ENCODE measurements at regions not wholly inside any gene's neighbourhood (a gene's known extent, or its start where the extent isn't known, plus 50 kb on each side); places are given as distances from the start of the nearest gene placed in this dataset.
"Not testable (repeated sequence)": the region's sequence is repeated elsewhere in the genome, so short reads cannot be mapped to it uniquely, and the experiment has no call there.

GRCh38 chr20:57106692-57107091, 159.7 kb downstream of the BMP7 start:
- no peak for DNase-seq
- H3K27me3 ChIP-seq = no peaks in the 10 kb centered on the region
- no peak overlapping the region for H3K4me3 ChIP-seq
- H3K4me1 ChIP-seq = no peaks in the 10 kb centered on the region
- H3K27ac ChIP-seq = no peak overlapping the region
- intact Hi-C loops (cut with DNase I) = no loop called here
- ATAC-seq = no peak
- H3K9me3 ChIP-seq = no peaks in the 10 kb centered on the region
- no peaks in the 10 kb centered on the region for H3K36me3 ChIP-seq
- no peak for TF ChIP-seq CTCF (IDR thresholded peaks at IDR 0.05)

DNA sequence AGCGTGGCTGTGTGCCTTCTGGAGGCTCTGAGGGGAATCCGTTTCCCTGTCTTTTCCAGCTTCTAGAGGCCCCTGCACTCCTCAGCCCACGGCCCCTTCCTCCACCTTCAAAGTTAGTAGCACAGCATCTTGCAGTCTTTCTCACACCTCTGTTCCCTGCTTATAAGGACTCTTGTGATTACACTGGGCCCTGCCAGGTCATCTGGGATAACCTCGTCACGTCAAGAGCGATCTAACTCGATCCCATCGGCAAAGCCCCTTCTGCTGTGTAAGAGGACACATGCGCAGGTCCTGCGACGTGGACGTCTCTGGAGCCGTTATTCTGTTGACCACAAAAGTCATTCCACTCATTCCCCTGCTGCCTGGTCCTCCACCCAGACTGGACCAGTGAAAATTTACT, 159.2 kb downstream of the BMP7 start:
- H3K27me3 ChIP-seq = no peaks in the 10 kb centered on the region
- no peaks in the 10 kb centered on the region for H3K9me3 ChIP-seq
- H3K4me1 ChIP-seq = no peaks in the 10 kb centered on the region
- DNase-seq (no peak), ATAC-seq (no peak)
- H3K27ac ChIP-seq = no peak overlapping the region
- no peak for TF ChIP-seq CTCF (IDR thresholded peaks at IDR 0.05)
- H3K36me3 ChIP-seq = no peaks in the 10 kb centered on the region
- H3K4me3 ChIP-seq = no peak overlapping the region
- intact Hi-C loops (cut with DNase I) = no loop called here

DNA sequence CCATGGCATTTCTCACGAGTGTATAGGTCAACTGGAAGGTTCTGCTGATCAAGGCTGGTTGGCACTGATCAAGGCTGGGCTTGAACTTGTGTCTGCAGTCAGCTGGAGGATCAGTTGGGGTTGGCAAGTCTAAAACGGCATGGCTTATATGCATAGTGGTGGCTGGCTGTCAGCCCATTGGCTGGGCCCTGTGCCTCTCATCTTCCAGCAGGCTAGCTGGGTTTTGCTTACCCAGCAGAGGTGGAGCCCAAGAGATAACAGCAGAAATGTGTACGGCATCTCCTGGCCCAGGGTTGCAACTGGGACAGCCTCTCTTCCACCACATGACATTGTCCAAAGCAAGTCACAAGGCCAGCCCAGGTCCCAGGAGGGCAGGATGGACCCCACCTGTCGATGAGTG, 158.2 kb downstream of the BMP7 start:
- ATAC-seq (no peak), DNase-seq (no peak)
- H3K9me3 ChIP-seq = no peaks in the 10 kb centered on the region
- TF ChIP-seq CTCF (IDR thresholded peaks at IDR 0.05) = no peak
- H3K27me3 ChIP-seq = no peaks in the 10 kb centered on the region
- no peaks in the 10 kb centered on the region for H3K4me1 ChIP-seq
- no peak overlapping the region for H3K27ac ChIP-seq
- no peaks in the 10 kb centered on the region for H3K36me3 ChIP-seq
- intact Hi-C loops (cut with DNase I) = no loop called here
- no peak overlapping the region for H3K4me3 ChIP-seq

GRCh38 chr20:57108742-57109570, 157.5 kb downstream of the BMP7 start:
- peak; percentile 19 for ATAC-seq
- Histone ChIP-seq H3K9me3 (no peaks in the 10 kb centered on the region), H3K4me3 (no peak overlapping the region), H3K4me1 (no peaks in the 10 kb centered on the region), H3K36me3 (no peaks in the 10 kb centered on the region), H3K27me3 (no peaks in the 10 kb centered on the region), H3K27ac (no peak overlapping the region)
- TF ChIP-seq CTCF (IDR thresholded peaks at IDR 0.05) = no peak
- intact Hi-C loops (cut with DNase I) = no loop called here
- no peak for DNase-seq

DNA sequence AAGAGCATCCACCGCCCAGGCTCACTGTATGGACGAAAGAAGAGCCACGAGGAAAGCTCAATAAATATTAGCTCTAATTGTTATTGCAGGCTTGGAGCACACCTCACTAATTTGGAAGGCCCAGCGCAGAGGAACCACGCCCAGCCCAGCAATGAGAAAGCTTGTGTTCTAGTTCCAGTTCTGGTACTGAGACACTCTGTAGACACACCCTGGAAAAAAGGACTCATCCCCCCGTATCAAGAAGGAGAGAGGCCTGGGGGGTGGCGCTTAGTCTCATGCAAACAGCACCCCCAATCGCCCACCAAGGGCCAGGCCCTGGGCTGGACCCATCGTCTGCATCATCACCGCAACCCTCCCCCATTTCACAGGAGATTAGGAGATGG, 156.9 kb downstream of the BMP7 start:
- no peak for DNase-seq
- intact Hi-C loops (cut with DNase I) = no loop called here
- no peaks in the 10 kb centered on the region for H3K9me3 ChIP-seq
- TF ChIP-seq CTCF (IDR thresholded peaks at IDR 0.05) = no peak
- H3K4me3 ChIP-seq = no peak overlapping the region
- H3K27me3 ChIP-seq = no peaks in the 10 kb centered on the region
- no peaks in the 10 kb centered on the region for H3K4me1 ChIP-seq
- no peaks in the 10 kb centered on the region for H3K36me3 ChIP-seq
- no peak overlapping the region for H3K27ac ChIP-seq
- no peak for ATAC-seq

GRCh38 chr20:57110121-57111027, 156.1 kb downstream of the BMP7 start:
- H3K9me3 ChIP-seq; DNase-seq; intact Hi-C loops (cut with DNase I); ATAC-seq; H3K4me1 ChIP-seq; H3K36me3 ChIP-seq; H3K4me3 ChIP-seq; H3K27me3 ChIP-seq; H3K27ac ChIP-seq: not testable (repeated sequence)

Data from upper lobe of right lung (tissue), 1 donor.